OCI-LY1 (cell line): ENCODE measurements at regions not wholly inside any gene's neighbourhood (a gene's known extent, or its start where the extent isn't known, plus 50 kb on each side); places are given as distances from the start of the nearest gene placed in this dataset.

Experiments
- EZH2 ChIP-seq: fragments of 200-600 bp; sonication (generic), shearing (Covaris generic); IDR thresholded peaks from 2 replicates; pipeline ENCODE4 v1.8.0; 2017; ENCODE audit warnings: borderline replicate concordance, mixed run types, mild to moderate bottlenecking, antibody characterized with exemption, low read length, moderate library complexity, mixed read lengths
- TF ChIP-seq, protein P1 (sequence below): fragments of 200-600 bp; sonication (generic), shearing (Covaris generic); IDR thresholded peaks from 2 replicates; pipeline ENCODE4 v1.5.1; 2017; ENCODE audit warnings: mild to moderate bottlenecking, antibody characterized with exemption, low read length, moderate library complexity, mixed read lengths

DNA sequence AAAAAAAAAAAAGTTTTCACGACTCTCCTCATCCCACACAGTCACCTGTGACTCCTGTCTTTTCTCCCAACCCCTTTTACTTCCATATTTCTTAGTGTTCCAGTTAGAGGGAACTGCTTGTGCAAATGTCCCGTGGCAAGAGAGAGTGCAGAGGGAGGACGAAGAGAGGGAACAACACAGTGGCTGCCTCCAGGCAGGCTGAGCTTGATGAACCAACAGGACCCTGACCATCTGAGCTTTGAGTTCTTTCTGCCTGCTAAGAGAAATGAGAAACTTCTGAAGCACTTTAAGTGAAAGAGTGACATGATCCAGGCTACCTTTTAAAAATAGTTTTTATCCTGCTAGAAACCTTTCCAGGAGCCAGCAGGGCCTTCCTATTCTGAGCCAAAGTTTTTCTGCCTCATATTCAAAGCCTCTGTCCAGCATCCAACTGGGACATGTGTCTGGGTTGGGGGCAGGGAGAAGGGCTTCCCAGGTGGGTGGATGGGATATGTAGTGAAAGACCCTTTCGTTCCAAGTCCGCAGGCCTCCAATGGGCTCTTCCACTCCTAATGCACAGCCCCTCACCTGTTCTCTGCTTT lies 239.9 kb downstream of the OPA1 start:
- TF ChIP-seq EZH2, result no peak
- TF ChIP-seq, protein P1, sequence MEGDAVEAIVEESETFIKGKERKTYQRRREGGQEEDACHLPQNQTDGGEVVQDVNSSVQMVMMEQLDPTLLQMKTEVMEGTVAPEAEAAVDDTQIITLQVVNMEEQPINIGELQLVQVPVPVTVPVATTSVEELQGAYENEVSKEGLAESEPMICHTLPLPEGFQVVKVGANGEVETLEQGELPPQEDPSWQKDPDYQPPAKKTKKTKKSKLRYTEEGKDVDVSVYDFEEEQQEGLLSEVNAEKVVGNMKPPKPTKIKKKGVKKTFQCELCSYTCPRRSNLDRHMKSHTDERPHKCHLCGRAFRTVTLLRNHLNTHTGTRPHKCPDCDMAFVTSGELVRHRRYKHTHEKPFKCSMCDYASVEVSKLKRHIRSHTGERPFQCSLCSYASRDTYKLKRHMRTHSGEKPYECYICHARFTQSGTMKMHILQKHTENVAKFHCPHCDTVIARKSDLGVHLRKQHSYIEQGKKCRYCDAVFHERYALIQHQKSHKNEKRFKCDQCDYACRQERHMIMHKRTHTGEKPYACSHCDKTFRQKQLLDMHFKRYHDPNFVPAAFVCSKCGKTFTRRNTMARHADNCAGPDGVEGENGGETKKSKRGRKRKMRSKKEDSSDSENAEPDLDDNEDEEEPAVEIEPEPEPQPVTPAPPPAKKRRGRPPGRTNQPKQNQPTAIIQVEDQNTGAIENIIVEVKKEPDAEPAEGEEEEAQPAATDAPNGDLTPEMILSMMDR, result no peak
